ENCODE measurements at regions not wholly inside any gene's neighbourhood (a gene's known extent, or its start where the extent isn't known, plus 50 kb on each side); places are given as distances from the start of the nearest gene placed in this dataset.

- TF ChIP-seq POLR2A (IDR thresholded peaks at IDR 0.05; ENCODE audit: low read depth, low read length): no peak
- TF ChIP-seq SPI1 (IDR thresholded peaks at IDR 0.05; ENCODE audit: low read depth, low read length): no peak
- no peak for TF ChIP-seq POLR2AphosphoS5 (IDR thresholded peaks at IDR 0.05; ENCODE audit: low read depth, low read length)
- no peak for TF ChIP-seq TAF1 (IDR thresholded peaks at IDR 0.05; ENCODE audit: low read depth, low read length)
- TF ChIP-seq PAX5 (IDR thresholded peaks at IDR 0.05; ENCODE audit: insufficient read depth, low read length, severe bottlenecking): no peak
These were observed 1678.9 kb downstream of the KCNT2 start for GRCh38 chr1:194929357-194929756.
